ENCODE measurements at regions not wholly inside any gene's neighbourhood (a gene's known extent, or its start where the extent isn't known, plus 50 kb on each side); places are given as distances from the start of the nearest gene placed in this dataset.

DNA sequence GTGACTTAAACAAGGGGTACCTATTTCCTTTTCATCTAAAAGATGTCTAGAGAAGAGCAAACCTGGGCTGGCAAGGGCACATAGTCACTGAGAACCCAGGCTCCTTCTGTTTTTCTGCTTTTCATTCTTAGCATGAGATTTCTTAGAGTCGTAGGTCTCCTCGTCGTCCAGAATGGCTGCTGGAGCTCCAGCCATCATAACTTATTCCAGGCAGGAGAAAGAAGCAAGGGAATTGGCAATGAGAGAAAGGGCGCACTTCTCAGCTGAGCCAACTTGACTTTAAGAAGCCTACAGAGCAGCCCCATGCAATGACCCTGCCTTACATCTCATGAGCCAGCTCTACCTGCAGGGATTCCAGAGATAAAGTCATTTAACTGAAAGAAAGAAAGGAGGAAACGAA lies 213.4 kb downstream of the BMP7 start:
- no peaks in the 10 kb centered on the region for H3K9me3 ChIP-seq (ENCODE audit: control insufficient read depth in 1 of 2, insufficient read depth in 1 of 2, low read depth in 1 of 2, low read length in 2 of 2)
- TF ChIP-seq CBX3 (IDR thresholded peaks at IDR 0.05; ENCODE audit: low read depth) (no peak), JUND (IDR thresholded peaks at IDR 0.05) (no peak), EZH2 (IDR thresholded peaks at IDR 0.05) (no peak)
- TF ChIP-seq, protein P1, sequence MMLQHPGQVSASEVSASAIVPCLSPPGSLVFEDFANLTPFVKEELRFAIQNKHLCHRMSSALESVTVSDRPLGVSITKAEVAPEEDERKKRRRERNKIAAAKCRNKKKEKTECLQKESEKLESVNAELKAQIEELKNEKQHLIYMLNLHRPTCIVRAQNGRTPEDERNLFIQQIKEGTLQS (IDR thresholded peaks at IDR 0.05) = no peak
- TF ChIP-seq, protein P2, sequence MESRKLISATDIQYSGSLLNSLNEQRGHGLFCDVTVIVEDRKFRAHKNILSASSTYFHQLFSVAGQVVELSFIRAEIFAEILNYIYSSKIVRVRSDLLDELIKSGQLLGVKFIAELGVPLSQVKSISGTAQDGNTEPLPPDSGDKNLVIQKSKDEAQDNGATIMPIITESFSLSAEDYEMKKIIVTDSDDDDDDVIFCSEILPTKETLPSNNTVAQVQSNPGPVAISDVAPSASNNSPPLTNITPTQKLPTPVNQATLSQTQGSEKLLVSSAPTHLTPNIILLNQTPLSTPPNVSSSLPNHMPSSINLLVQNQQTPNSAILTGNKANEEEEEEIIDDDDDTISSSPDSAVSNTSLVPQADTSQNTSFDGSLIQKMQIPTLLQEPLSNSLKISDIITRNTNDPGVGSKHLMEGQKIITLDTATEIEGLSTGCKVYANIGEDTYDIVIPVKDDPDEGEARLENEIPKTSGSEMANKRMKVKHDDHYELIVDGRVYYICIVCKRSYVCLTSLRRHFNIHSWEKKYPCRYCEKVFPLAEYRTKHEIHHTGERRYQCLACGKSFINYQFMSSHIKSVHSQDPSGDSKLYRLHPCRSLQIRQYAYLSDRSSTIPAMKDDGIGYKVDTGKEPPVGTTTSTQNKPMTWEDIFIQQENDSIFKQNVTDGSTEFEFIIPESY (IDR thresholded peaks at IDR 0.05; ENCODE audit: extremely low read depth, insufficient replicate concordance, low read length) = no peak
- no peaks in the 10 kb centered on the region for H3K4me1 ChIP-seq (ENCODE audit: control insufficient read depth in 1 of 2, insufficient read depth in 2 of 2, low read length in 2 of 2)
- intact Hi-C loops (cut with micrococcal nuclease) = no loop called here
- DNase-seq (ENCODE audit: low read depth, low spot score) (no peak), ATAC-seq (no peak)
- no peak overlapping the region for H2AFZ ChIP-seq (ENCODE audit: low read depth, low read length, poor library complexity, severe bottlenecking)
- no peaks in the 10 kb centered on the region for H3K27me3 ChIP-seq (ENCODE audit: insufficient read depth, low read length)
- BruUV-seq (replicated peaks) = no TSS peak
- H4K20me1 ChIP-seq (ENCODE audit: insufficient read depth) = no peaks in the 10 kb centered on the region
- H3K9me2 ChIP-seq (ENCODE audit: insufficient read depth) = no peaks in the 10 kb centered on the region; the same call in 1 of the 2 replicates
- no peak overlapping the region for H3K27ac ChIP-seq (ENCODE audit: low read depth, low read length)
- CTCF ChIA-PET = no interaction called here
- RAD21 ChIA-PET (ENCODE audit: low non-redundant PET in 1 of 2, low total read pairs in 2 of 2, uncharacterized antibody in 2 of 2, unreplicated experiment in 2 of 2) = no interaction called here
- H3K4me2 ChIP-seq (ENCODE audit: low read length) = no peak overlapping the region
- POLR2A ChIA-PET = no interaction called here
- H3K79me2 ChIP-seq (ENCODE audit: insufficient read depth, low read length) = no peaks in the 10 kb centered on the region
- no peak overlapping the region for H3K4me3 ChIP-seq (replicated peaks in 1 of 2; ENCODE audit: low read depth in 1 of 2, low read length in 2 of 2)
- no peak overlapping the region for H3K9ac ChIP-seq (ENCODE audit: low read length)
- no peaks in the 10 kb centered on the region for H3K36me3 ChIP-seq (ENCODE audit: control insufficient read depth in 1 of 2, insufficient read depth in 2 of 2, low read length in 2 of 2)

GRCh38 chr20:57053793-57054552 lies 212.5 kb downstream of the BMP7 start:
- Histone ChIP-seq H3K27me3 (ENCODE audit: insufficient read depth, low read length) (0 out of 2 replicates have a peak, but pooled peaks cover under 1% of the 10 kb centered on the region), H3K4me3 (replicated peaks in 1 of 2; ENCODE audit: low read depth in 1 of 2, low read length in 2 of 2) (no peak overlapping the region), H3K4me1 (ENCODE audit: control insufficient read depth in 1 of 2, insufficient read depth in 2 of 2, low read length in 2 of 2) (no peaks in the 10 kb centered on the region), H3K79me2 (ENCODE audit: insufficient read depth, low read length) (no peaks in the 10 kb centered on the region), H3K9ac (ENCODE audit: low read length) (no peak overlapping the region), H3K36me3 (ENCODE audit: control insufficient read depth in 1 of 2, insufficient read depth in 2 of 2, low read length in 2 of 2) (no peaks in the 10 kb centered on the region), H4K20me1 (ENCODE audit: insufficient read depth) (no peaks in the 10 kb centered on the region), H3K4me2 (ENCODE audit: low read length) (no peak overlapping the region), H3K9me2 (ENCODE audit: insufficient read depth) (no peaks in the 10 kb centered on the region; the same call in 1 of the 2 replicates), H3K9me3 (ENCODE audit: control insufficient read depth in 1 of 2, insufficient read depth in 1 of 2, low read depth in 1 of 2, low read length in 2 of 2) (no peaks in the 10 kb centered on the region), H3K27ac (ENCODE audit: low read depth, low read length) (no peak overlapping the region), H2AFZ (ENCODE audit: low read depth, low read length, poor library complexity, severe bottlenecking) (no peak overlapping the region)
- TF ChIP-seq SIN3A (IDR thresholded peaks at IDR 0.05; ENCODE audit: low read depth) (no peak), TCF7L2 (IDR thresholded peaks at IDR 0.05; ENCODE audit: borderline replicate concordance, extremely low read depth, insufficient read depth, insufficient read length) (no peak), EZH2phosphoT487 (IDR thresholded peaks at IDR 0.05; ENCODE audit: borderline replicate concordance) (no peak), ELF1 (IDR thresholded peaks at IDR 0.05; ENCODE audit: borderline replicate concordance, low read depth) (no peak), FOSL1 (IDR thresholded peaks at IDR 0.05; ENCODE audit: low read depth) (no peak), SRF (IDR thresholded peaks at IDR 0.05; ENCODE audit: low read depth) (no peak), MAX (IDR thresholded peaks at IDR 0.05) (no peak), REST (IDR thresholded peaks at IDR 0.05; ENCODE audit: low read depth) (no peak), YY1 (IDR thresholded peaks at IDR 0.05; ENCODE audit: extremely low read depth, insufficient replicate concordance, low read depth, low read length) (no peak)
- DNase-seq (ENCODE audit: low read depth, low spot score) = no peak
- BruUV-seq (replicated peaks) = no TSS peak
- CTCF ChIA-PET = no interaction called here
- POLR2A ChIA-PET = no interaction called here
- ATAC-seq = no peak
- RAD21 ChIA-PET (ENCODE audit: low non-redundant PET in 1 of 2, low total read pairs in 2 of 2, uncharacterized antibody in 2 of 2, unreplicated experiment in 2 of 2) = no interaction called here
- intact Hi-C loops (cut with micrococcal nuclease) = no loop called here
